Central memory CD4-positive, alpha-beta T cell (primary cell): ENCODE measurements at regions not wholly inside any gene's neighbourhood (a gene's known extent, or its start where the extent isn't known, plus 50 kb on each side); places are given as distances from the start of the nearest gene placed in this dataset.

Source experiments
- DNase-seq: peaks from one replicate; pipeline ENCODE4 v3.0.0; 2022

- no peak for DNase-seq
These were observed 394.3 kb downstream of the FOXO1 start for GRCh38 chr13:40271931-40272775.

DNA sequence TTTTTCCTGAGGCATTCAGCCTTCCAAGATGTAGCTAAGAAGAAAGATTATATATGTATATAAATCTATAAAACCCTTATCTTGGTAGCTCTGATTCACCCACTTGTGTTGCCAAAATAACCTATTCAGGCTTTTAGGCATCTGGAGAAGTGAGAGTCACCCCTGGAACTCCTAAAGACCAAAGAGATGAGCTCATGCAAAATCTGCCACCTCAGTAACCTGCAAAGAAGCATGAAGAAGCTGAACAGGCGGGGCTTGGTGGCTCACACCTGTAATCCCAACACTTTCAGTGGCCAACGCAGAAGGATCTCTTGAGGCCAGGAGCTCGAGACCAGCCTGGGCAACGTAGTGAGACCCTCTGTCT is 393.7 kb downstream of the FOXO1 start:
- DNase-seq = no peak

DNA sequence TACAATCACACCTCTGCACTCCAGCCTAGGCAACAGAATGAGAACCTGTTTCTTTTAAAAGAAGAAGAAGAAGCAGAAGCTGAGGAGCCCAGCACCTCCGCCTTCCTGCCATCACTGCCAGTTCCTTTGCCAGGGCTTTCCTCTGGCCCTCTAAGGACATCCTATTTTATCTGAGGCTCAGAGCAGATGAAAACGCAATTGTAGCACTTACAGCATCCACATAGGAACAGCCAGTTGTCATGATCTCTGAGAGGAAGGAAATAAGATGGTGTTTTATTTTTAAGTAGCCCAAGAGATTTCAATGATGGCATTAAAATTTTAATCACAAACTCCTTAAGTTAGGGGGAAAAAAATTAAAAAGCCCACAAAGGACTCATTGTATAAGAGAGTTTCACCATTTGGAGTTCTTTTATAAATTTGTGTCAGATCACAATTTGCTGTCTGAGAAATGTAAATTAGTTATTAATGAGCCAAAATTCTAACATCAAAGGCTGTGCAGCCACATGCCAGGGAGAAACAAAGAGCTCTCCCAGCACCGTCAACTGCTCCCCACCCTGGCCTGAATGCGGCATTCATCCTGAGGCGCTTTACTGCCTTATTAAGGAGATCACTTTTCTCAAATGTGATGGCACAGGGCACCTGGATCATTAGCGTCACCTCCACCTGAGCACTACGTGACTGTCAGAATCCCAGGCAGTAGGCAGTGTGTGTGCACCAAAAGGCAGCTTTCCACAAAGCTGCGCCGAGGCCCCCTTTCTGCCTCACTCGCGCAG is 393.0 kb downstream of the FOXO1 start:
- no peak for DNase-seq

DNA sequence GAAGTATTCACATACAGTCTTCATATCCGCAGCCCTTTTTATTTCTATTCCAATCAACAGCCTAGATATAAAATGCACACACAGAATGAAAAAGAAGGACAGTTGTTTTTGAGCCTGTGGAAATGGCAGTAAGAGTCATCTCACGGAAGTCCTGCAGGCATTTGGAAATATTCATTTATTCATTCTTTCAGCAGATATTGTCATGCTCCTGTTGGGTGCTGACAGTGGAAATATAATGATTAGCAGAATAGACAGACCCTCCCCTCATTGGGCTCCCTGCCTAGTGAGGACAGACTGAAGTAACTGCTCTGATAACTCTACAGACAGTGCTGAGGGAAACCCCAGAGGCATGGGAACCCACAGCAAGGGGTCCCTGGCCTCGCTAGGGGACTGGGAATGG is 392.3 kb downstream of the FOXO1 start:
- no peak for DNase-seq

DNA sequence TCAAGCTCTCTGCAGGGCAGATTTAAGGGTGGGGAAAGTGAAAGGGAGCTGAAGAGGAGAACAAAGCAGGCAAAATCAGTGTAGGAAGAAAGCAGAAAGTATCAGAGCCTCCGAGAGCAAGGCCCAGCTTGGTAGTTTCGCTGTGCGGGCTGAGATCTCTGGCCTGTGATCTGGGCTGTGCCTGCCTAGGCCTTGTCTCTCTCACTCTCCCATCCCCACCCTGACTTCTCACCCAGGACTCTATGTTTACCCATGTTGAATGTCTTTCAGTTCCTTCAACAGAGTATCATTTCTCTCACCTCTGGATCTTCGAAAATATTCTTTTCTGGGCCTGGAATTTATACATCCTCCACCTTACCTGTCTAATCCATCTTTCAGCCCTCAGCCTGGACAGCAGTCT is 391.3 kb downstream of the FOXO1 start:
- no peak for DNase-seq

DNA sequence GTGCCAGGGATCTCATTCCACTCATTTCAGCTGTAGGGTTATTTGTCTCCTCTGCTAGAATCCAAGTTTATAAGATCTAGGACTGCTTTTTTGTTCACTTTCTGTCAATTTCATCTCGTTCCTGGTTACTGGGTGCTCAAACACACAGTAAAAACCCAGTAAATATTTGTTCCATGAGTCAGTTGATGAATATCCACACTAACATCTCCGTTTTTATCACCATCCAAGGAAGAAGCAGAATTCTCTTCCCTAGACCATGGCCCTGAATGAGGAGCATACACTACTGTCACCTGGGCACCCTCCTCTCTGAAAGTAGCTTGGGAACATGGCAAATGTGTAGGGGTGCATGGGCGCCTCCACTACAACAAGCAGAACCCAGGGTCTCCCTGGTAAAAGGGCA is 390.8 kb downstream of the FOXO1 start:
- no peak for DNase-seq

GRCh38 chr13:40283666-40284065 is 382.8 kb downstream of the FOXO1 start:
- no peak for DNase-seq

- DNase-seq = no peak
These were observed 380.8 kb downstream of the FOXO1 start for GRCh38 chr13:40285634-40286033.

- DNase-seq = no peak
These were observed 379.0 kb downstream of the FOXO1 start for GRCh38 chr13:40287428-40287827.

DNA sequence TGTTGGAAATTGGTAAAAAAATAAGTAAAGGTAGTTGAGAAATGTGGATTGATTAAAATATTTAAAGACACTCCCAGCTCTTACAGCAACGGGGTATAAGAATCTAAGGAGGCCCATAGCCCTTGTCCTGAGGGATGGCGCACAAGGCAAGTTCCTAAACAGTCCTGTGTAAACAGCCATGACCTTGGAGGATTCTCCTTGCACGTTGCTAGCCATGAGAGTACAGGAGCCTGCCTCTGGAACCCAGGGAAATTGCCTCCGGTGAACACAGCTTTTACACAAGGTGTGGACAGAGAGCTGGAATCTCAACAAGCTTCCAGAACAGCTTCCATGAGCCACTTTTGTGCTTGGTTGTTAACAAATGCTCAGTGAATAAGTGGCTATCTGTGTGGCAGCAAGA is 378.2 kb downstream of the FOXO1 start:
- no peak for DNase-seq

DNA sequence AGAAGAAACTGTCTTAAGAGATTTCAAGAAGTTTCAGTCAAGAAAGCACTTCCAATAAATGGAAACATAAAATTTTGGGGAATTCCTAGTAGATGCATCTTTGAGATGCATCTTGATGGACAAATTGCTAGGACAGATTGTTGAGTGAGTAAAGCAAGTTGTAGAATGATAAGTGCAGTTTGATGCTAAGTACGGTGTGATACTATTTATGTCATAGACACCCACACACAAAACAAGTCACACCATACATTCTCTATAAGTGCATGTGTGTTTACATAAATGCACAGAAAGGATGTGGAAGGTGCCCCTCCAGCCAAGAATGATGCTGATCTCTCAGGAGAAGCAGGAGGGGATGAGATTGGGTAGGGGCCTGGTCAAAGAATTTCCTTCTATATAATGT is 375.7 kb downstream of the FOXO1 start:
- no peak for DNase-seq

DNA sequence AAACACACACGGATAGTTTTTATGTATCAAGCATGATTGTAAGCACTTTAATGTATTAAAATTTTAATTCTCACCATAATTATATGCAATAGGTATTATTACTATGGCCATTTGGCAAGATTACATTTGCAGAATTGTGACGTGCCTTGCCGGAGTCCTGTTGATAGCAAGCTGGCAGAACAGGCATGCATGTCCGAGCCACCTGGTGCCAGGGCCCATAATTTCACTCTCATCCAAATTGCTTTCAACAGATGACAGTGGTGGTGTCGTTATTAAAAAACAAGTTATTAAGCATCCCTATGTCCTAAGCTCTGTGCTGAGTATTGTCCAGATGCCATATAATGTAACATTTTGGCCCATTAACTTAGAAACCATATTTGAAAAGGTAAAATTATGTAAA is 374.3 kb downstream of the FOXO1 start:
- no peak for DNase-seq

GRCh38 chr13:40292536-40292935 is 373.9 kb downstream of the FOXO1 start:
- no peak for DNase-seq

DNA sequence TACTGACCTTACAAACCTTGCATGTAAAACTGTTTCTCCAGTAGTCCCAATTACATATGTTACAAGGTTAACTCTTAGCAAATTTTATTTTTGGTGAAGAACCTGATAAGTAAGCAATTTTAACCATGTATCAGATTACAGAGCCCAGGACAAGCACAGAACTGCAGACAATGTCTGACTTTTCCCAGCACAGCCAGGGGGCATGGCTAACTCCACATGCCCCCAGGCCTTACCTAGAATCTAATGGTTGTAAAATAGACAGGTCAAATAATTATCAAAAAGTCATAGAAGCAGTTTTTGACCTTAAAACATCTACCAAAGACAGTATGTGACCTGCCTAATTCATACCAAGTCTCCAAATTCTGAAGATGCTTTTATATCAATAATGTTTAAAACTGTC is 364.1 kb downstream of the FOXO1 start:
- DNase-seq = no peak

GRCh38 chr13:40304391-40304790 is 362.1 kb downstream of the FOXO1 start:
- no peak for DNase-seq

GRCh38 chr13:40306817-40307216 is 359.6 kb downstream of the FOXO1 start:
- no peak for DNase-seq

DNA sequence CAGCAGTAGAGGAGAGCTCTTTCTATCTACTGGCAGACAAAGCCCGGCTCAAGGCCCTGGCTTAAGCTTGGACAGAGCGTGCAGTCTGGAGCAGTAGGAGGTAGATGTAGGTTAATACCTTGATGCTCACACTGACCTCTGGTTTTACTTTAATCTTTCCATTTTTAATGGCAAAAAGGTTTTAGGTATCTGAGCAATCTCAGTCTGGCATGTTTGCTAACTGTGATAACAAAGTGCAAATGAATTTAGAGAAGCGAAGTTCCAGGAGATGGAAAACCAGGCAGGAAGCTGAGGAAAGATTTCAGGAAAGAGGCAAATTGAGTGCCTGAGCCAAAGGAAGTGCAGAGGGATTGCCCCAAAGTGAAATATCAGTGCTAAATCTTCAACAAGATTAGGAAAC is 356.6 kb downstream of the FOXO1 start:
- no peak for DNase-seq

DNA sequence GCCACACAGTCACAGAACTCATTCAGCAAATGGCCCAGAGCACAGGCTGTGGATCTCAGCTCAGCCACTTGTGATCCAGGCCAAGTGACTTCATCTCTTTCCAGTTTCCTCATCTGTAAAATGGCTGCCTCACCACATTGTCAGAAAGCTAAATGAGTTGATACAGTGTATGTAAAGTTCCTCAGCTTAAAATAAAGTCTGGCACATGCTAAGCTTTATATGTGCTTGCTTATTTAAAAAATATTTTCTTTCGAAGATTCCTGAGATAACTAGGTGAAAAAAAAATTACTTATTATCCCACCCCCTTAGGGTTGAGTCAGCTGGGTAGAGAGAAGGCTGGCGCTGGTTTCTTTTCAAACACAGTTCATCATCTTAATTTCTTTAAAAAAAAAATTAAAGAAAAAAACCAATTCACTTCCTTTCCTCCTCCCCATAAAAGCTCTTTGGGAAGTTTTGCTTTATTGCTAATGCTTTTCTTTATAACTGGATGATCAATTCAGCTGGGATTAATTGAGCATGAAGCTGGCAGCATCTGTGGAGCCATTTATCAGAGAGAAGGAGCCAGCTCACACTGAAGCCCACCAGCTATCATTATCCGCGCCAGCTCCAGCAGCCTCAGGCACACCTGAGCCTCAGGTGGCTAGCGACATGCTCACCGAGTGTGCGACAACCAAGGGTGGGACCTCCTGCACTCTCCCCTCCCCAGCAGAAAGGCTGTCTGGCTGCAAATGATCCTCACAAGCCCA is 354.9 kb downstream of the FOXO1 start:
- DNase-seq = no peak

DNA sequence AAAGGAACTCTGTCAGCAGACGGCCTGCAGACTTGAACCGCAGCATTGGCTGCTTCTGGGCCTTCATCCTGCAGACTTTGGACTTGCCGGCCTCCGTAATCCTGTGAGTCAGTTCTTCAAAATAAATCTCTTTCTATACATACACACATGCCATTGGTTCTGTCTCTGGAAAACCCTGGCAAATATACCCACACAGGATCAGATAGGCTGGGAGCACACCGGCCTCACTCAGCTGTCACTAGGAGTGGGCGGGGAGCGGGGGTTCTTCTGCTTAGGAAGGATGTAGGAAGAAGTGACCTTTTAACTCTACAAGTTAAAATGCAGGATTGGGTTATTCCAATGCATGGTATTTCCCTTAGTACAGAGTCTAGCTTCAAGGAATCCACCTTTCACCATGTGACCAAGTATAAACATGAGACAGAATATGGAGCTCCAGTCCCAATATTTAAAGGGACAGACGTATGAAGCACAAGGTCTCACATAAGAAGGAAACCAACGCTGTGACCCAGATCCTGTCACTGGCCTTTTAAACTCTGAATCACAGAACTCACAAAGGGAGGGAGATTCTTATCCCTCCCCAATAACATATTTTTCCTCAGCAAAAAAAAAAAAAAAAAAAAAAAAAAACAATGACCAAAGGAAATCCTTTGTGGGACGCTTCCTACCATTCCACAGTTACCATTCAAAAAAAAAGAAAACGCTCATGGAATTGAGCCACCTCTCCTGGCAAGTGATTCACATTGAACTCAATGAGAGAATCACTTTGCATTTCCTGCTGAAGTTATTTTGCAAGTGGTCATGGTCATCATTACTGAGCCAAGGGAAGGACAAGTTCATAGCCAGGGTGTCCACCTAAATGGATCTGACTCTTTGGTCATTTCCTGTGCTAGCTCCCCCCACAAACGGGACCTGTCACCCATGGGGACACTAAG is 352.9 kb downstream of the FOXO1 start:
- no peak for DNase-seq

- peak; percentile 73 for DNase-seq
These were observed 350.9 kb downstream of the FOXO1 start for GRCh38 chr13:40315416-40316064.

- no peak for DNase-seq
These were observed 350.1 kb downstream of the FOXO1 start for GRCh38 chr13:40316301-40316700.

GRCh38 chr13:40317980-40318327 is 348.5 kb downstream of the FOXO1 start:
- DNase-seq = no peak
